ENCODE measurements at regions not wholly inside any gene's neighbourhood (a gene's known extent, or its start where the extent isn't known, plus 50 kb on each side); places are given as distances from the start of the nearest gene placed in this dataset.
"Not testable (repeated sequence)": the region's sequence is repeated elsewhere in the genome, so short reads cannot be mapped to it uniquely, and the experiment has no call there.

DNA sequence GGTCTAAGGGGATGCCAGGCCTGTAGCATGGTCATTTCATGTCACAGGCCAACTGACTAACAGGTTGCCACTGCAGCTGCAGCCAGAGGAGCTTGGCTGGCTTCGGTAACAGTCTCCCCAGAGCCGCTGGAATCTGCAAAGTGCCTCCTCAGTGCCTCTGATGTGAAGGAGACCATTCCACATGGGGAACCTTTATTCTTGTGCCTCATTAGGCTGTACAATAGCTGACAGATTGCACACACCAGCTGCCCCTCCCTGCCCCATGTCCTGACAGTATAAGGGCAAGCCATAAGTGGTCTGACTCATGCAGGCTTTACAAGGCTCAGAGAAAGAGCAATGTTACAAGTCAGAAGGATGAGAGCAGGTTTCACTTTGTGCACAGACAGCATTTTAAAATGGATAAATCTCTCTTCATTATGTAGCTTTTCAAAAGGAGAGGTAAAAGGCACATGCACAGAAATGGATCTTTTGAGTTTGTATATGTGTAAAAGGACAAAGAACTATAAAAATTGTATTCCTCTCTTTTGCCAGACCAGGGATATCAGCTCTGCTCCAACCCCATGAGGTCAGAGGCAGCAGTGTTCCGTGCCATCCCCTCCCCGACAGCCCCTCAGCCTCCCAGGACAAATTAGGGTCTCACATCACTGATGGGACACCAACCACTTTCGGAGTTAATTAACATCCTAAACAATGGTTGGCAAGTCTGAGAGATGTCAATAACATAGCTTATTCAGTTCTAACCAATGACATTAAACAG is 467.8 kb downstream of the TMEM232 start:
- no peak for DNase-seq

DNA sequence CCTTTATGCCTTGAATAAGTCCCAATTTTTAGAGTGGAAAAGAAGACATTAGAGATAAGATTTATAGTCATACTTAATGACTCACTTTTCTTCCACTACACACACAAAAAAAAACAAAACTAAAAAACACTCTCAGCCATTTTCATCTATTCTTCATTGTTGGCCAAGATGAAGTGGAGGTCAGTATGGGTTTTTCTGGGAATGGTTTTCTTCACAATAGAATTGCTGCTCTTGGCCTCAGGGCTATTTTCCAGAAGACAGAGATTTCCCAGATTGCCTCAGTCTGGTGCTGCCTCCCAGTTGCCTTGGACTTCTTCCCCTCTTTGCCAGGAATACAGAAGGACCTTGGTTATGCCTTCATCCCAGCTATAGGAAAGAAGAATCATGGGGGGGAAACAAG is 463.7 kb downstream of the TMEM232 start:
- no peak for DNase-seq

DNA sequence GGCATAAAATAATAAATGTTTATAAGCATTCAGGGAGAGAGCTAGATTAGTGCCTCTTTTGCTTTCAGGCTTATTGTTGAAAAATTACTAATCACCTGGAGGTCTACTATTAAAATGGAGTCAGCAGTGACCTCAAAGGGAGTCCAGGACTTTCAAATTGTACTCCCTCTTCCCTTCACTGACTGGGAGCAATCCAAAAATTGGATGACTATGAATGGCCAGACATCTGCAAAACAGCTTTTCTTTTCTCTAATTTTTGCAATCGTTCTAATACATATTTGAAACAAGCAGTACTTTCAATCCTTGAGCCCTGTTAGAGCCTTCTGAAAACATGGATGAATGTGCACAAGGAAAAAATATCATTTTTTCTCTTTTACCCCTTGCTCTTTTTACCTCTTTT is 461.8 kb downstream of the TMEM232 start:
- DNase-seq, result no peak

DNA sequence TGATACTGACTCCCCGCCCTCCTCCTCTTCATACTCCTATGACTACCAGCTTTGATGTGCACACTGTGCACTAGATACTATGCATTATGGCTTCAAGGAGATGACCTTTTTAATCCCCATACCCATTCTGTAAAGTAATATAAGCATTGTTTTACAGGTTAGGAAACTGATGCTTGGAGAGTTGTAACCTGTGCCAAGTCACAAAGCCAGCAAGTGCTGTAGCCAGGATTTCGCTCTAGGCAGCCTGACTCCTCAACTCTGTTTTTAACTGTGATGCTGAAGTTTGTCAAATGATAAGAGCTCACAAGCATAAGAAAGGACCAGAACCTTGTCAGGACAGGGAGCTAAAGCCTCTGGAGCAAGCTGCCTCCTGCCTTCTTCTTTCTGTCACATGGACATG is 461.3 kb downstream of the TMEM232 start:
- DNase-seq, result no peak

DNA sequence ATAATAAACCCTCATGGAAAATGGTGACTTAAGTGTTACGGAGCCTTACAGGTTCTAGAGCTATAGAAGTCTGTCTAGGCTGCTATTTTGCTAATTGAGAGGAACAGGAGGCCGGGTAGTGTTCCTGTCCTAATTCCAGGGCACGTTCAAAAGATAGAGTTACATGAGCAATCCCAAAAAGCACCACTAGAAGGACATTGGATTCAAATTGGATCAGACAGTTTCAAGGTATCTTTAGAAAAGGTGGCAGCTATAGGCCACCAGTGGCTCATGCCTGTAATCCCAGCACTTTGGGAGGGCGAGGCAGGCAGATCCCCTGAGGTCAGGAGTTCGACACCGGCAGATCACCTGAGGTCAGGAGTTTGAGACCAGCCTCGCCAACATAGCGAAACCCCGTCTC is 458.8 kb downstream of the TMEM232 start:
- no peak for DNase-seq

DNA sequence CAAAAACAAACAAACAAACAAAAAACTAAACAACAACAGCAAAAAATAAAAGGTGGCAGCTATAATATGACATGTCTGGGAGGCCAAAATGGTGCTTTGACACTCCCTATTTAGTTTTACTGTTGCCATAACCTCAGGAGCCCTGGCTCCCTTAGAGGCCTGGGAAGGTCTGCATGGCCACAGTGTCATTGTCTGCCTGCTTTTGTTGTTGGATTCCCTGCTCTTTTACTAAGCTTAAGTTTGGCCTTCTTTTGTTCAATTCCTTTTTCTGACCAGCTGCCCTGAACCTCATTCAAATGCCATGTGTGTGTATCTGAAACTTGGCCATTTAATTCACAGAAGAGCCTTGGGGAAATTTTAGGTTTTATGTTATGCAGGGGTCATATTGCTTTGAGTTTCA is 458.2 kb downstream of the TMEM232 start:
- no peak for DNase-seq

DNA sequence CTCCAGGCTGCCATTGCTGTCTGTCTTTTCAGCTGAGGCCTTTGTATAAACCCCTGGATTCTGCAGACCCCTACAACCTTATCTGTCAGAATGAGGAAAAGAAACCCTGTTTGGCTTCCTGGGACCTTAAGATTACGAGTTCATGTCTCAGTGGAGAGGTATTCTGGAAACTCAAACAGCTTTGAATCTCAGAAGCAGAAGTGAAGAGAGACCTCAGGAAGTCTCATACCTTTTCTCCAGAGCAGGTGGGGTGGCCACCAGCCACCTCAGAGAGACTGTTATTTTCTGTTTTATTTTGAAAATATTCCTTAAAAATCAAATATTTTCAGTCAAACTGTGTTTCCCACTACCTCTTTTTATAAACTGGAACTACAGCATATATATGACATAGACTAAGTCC is 457.5 kb downstream of the TMEM232 start:
- DNase-seq, result no peak

DNA sequence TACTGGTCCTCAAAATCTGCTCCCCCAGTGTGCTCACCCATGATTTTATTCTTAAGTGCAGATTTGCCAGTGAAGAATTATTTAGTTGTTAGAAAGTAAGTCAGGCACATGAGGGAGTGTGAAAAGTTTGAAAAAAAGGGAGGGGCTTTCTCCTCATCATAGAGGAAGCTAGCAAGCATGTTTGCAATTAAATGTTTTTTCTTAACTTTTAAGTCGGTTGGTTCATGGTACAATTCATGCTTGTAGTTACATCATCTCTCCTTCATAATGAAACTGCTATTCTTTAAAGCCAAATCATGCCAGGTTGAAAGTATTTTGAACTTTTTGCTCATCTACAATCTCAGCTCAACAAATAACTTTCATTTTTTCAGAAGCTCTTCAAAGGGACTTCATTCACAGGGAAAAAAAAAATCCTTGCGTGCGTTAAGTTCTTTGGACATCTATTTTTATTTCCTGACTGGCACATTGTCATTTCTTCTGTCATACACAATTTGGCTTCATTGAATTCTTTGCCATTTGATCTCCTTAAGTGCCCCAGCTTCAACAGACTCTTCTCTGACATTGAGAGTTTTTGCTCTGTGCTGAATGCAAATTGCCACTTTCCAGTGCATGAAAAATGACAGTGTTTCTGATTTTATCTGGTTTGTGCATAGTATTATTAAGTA is 456.9 kb downstream of the TMEM232 start:
- DNase-seq, result no peak

DNA sequence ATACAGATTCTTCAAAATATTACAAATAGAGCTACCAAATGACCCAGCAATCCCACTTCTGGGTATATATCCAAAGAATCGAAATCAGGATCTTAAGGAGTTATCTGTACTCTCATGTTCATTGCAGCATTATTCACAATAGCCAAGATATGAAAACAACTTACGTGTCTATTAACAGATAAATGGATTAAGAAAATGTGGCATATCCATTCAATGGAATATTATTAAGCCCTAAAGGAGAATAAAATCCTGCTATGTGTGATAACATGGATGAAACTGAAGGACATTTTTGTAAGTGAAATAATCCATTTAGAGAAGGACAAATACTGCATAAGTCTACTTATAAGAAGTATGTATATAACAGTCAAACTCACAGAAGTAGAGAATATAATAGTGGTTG is 450.6 kb downstream of the TMEM232 start:
- no peak for DNase-seq

DNA sequence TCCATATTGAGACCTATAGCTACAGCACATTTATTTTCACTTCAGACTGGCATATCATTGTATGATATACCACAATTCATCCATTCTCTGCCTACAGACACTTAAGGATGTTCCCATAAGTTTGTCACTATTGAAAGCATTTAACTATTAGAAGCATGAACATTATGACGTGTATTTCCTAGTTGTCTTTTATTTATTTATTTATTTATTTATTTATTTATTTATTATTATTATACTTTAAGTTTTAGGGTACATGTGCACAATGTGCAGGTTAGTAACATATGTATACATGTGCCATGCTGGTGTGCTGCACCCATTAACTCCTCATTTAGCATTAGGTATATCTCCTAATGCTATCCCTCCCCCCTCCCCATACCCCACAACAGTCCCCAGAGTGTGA is 448.0 kb downstream of the TMEM232 start:
- not testable (repeated sequence) for DNase-seq

DNA sequence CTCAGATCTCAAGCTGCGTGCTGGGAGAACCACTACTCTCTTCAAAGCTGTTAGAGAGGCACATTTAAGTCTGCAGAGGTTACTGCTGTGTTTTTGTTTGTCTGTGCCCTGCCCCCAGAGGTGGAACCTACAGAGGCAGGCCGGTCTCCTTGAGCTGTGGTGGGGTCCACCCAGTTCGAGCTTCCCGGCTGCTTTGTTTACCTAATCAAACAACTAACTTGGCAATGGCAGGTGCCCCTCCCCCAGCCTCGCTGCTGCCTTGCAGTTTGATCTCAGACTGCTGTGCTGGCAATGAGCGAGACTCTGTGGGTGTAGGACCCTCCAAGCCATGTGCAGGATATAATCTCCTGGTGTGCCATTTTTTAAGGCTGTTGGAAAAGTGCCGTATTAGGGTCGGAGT is 442.4 kb downstream of the TMEM232 start:
- DNase-seq, result not testable (repeated sequence)

DNA sequence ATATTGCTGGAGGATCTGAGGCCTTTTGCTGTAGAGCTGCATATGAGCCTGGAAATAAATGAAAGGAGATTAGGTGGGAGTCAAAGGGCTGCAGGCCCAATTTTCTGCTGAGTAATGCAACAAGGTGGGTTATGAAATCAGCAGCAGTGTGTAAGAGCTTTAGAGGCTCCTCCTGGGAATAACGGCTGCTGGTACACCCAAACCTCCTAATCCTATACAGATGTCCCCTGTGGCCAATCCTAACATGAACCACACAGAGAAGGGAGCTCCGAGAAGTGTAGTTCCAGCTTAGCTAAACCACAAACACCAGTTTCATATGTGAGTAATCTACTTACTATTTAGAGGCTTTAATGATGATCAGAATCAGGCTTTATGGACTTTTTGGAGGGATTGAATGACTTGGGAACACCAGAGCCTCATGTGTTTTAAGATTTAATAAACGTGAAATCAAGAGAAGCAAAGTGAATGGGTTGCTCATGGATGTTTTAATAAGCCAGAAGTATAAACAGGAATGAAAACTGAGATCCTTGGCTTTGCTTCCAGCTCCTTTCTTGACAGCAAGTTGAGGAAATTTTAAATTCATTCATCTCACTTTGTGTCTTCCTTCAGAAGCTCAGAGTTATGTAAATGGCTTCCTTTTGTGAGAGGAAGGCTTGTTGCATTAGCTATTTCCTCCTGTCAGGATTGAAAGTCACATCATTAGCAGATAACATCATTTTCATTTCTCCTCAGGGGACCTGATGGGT is 437.5 kb downstream of the TMEM232 start:
- no peak for DNase-seq

DNA sequence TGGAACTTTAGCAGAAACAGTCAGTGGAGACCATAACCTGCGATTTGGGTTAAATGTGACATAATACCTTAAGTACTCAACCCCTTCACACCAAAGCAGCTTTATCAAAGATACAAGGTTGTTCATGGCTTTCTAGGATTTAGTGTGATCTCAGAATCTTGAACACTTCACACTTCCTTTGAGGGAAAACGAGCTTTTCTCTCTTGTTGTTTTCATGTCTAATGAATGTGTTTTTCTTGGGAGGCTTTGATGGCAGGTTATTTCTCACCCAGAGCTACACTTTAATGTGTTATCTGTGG is 437.0 kb downstream of the TMEM232 start:
- DNase-seq, result no peak

DNA sequence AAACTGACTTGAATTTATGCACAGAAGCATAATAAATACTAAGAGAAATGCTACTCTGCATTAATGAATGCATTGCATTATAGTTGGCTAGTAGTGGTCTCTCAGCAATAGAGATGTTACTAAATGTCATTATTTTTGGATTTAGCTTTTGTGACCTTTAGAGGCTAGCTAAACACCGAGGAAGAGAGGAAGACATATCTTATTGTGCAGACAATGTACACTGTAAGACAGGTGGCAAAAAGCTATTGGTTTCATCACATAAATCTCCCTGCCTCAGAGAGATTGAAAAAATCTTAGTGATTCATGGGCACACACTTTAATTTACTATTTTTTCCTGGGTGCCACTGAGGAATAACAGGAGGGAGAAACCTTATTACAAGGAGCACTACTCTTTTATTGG is 435.9 kb downstream of the TMEM232 start:
- DNase-seq, result no peak

DNA sequence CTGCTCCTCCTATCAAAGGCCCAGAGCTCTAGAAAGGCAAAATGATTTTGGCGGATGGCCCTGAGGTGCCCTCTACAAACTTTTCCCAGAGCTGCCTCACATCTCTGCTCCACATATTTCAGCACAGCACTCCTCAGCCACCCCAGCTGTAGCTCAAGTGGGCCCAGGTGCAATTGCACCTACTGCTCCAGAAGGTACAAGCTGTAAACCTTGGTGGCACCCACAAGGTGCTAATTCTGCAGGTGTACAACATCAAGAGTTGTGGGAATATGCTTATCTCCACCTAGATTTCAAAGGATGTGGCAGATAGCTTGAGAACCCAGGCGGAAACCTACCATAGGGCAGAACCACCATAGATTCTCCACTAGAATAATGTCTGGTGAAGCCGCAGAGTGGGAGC is 432.2 kb downstream of the TMEM232 start:
- DNase-seq, result no peak

DNA sequence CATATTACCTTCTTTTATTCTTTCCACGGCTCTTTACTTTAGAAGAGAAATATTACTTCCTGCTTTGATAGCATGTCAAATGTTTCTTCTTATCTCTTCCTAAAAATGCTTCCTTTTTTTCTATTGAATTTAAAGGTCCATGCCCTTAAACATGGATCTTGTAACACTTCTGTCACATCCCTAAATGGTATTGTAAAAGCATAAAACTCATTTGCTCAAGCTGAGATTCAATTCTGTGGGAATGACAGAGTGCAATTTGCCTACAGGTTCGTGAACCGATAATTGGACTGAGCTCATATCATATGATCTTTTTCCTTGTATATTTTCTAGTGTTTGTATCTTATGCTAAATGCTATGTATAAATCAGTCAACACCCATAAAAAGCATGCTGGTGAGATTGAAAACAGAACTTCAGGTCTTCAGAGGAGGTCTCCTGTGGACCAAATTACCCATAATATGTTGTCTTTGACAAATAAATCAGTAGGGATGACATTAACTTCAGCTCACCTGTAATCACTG is 429.3 kb downstream of the TMEM232 start:
- DNase-seq, result no peak

DNA sequence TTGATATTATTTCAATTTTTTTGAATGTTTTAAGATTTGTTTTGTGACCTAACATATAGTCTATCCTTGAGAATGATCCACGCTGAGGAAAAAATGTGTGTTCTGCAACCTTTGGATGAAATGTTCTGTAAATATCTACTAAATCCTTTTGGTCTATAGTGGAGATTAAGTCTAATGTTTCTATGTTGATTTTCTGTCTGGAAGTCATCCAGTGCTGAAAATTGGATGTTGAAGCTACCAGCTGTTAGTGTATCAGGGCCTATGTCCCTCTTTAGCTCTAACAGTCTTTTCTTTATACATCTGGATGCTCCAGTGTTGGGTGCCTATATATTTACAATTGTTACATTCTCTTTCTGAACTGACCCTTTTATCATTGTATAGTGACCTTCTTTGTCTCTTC is 422.3 kb downstream of the TMEM232 start:
- no peak for DNase-seq

DNA sequence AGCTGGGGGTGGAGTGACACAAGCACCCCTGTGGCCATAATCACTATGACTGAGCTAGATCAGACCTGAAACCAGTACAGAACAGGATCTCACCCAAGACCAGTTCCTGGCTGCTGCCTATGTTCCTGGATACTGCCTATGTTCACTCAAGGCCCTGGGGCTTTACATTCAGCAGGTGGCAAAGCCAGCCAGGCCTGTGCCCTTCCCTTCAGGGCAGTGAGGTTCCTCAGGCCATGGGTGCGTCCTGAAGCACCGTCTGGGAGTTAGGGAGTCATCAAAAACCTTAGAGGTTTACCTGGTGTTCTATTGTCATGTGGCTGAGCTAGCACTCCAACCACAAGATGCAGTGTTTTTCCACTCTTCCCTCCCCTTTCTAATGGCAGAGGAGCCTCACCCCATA is 419.8 kb downstream of the TMEM232 start:
- no peak for DNase-seq

DNA sequence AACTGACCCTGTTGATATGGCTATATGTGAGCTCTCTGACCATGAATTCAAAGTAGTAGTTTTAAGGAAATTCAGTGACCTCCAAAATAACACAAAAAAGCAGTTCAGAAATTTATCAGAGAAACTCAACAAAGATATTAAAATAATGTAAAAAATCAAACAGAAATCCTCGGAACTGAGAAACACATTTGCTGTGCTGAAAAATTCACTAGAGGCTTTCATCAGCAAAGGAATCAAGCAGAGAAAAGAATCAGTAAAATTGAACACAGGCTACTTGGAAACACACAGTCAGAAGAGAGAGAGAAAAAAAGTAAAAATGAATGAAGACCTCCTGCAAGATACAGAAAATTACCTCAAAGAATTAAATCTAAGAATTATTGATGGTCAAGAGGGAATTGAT is 417.2 kb downstream of the TMEM232 start:
- DNase-seq, result no peak

DNA sequence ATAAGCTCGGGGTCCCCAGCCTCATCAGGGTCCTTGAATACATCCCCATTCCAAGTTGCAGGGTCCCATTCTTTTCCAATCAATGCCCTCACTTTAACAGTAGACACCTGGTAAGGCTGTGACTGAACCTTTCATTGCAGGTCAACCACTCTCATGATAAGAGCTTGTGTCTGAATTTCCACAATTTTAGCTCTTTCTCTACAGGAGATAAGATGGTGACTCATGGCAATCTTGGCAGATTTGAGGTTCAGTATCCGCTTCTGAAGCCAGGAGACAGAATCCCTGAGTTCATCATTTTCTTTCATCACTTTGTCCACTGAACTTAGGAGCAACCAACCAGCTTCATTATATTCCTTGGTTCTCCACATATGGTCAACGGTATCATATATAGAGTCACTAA is 409.9 kb downstream of the TMEM232 start:
- not testable (repeated sequence) for DNase-seq

DNA sequence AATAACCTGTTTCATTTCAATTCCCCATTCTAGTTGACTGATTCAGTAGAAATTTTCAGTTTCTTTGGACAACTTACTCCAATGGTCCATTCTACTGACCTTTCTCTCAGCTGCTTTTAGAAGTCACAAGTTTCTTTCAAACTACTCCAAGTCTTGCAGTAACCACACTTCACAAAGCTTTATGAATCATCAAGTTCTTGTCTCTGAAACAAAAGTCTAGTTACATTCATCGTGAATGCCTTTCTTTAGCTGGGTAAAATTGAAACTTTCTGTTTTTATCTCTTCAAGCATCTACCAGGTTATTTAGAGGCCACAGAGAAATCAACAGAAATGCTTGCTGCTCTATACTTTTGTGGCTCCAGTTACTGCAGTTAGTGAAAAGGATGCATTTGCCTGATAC is 405.4 kb downstream of the TMEM232 start:
- DNase-seq, result no peak

DNA sequence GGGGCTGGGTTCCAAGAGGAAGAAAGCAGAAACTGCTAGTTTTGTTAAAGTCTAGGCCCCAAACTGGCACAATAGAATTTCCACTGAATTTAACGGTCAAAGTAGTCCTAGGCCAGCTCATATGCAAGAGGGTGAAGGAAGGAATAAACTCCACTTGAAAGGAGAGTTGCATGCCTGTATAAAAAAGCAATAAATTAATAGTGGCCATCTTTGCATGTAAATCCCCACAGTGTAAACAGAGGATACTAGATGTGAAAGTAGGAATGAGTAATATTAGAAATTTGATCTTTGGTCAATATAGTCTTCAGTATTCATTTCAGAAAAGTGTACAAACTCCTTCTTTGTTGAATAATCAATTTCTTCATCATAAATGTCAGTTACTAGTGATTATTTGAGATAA is 403.1 kb downstream of the TMEM232 start:
- no peak for DNase-seq

DNA sequence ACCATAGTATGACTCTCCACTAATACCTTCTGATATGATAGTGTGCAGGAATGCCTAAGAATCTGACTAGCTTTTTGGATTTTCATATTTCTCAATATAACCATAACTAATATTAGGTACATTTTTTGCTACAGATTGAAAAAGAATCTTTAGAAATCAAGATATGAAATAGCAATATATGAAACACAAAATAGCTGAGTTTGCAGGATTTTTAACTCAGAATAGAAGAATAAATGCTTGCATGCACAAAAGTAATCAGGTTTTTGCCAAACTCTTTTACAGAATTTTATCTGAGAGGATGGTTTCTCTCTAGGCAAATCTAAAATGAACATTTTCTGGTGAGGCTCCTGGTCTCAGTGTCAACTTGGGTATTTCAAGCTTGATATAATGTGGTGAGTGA is 402.6 kb downstream of the TMEM232 start:
- no peak for DNase-seq

DNA sequence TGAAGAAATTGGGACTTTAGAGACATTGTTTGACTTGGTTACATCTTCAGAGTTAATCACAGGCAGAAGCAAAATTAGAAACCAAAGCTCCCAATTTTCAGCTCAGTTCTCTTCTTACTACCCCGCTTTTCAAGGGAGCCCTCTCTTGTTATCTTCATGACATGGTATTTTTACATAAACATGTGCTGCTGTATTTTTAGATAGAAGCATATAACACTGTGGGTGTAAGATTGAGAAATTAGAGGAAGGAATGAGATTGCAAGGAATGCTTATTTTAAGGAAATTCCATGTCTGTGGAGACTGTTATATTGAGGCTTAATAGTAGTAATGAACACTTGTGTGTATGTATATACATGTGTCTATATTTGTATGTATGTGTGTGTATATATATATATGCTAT is 401.6 kb downstream of the TMEM232 start:
- no peak for DNase-seq
